ENCODE measurements at regions not wholly inside any gene's neighbourhood (a gene's known extent, or its start where the extent isn't known, plus 50 kb on each side); places are given as distances from the start of the nearest gene placed in this dataset.

DNA sequence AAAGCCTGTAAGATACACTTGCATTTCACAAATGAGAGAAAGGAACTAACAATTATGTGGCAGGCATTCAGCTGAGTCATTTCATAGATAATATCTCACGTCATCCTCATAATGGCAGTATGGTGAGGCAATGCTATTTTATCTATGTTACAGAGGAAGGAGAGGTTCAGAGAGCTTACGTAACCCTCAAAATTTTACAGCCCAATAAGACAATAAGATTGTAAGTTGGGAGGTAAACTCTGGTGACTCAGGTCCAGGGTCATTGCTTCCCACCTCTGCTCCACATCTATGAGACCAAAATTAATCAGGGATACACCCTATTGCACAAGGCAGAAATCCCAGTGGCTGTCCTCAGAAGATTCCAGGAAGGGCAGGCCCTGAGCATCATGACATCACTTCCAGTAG is 309.7 kb downstream of the NSG2 start:
- TF ChIP-seq, protein P1, sequence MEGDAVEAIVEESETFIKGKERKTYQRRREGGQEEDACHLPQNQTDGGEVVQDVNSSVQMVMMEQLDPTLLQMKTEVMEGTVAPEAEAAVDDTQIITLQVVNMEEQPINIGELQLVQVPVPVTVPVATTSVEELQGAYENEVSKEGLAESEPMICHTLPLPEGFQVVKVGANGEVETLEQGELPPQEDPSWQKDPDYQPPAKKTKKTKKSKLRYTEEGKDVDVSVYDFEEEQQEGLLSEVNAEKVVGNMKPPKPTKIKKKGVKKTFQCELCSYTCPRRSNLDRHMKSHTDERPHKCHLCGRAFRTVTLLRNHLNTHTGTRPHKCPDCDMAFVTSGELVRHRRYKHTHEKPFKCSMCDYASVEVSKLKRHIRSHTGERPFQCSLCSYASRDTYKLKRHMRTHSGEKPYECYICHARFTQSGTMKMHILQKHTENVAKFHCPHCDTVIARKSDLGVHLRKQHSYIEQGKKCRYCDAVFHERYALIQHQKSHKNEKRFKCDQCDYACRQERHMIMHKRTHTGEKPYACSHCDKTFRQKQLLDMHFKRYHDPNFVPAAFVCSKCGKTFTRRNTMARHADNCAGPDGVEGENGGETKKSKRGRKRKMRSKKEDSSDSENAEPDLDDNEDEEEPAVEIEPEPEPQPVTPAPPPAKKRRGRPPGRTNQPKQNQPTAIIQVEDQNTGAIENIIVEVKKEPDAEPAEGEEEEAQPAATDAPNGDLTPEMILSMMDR (IDR thresholded peaks at IDR 0.05): no peak

DNA sequence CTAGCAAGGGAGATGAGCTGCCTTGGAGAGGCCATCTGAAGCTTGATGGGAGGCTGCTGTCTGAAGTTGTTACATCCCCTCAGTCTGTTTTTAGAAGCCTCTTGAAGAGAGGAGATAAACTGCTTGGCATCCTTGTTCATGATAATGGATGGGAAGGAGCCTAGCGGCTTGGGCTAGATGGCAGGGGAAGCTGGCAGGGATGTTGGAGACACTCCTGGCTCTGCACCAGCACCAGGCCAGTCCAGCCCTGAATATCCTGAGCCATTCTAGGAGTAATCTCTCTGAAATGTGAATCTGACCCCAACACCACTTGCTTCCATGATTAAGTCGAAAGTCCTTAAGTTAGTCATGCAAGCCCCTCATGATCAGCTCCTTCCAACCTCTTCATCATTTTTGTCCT is 310.5 kb downstream of the NSG2 start:
- TF ChIP-seq, protein P1 (IDR thresholded peaks at IDR 0.05): no peak

DNA sequence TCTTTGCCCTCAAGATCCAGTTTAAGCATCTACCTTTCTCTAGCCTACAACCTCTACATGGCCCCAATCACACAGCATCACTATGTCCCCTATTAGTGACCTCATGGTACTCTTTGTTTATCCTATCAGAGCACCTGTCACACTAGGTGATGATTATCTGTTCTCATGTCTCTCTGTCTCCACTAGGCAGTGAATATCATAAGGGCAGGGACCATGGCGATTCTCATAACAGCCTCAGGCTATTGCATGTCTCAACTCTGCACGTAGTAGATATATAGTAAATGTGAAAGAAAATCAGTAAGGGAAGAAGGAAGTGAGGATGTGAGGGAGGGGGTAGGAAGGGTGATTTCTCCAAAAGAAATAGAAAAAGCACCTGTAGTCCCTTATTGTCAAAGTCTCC is 311.0 kb downstream of the NSG2 start:
- TF ChIP-seq, protein P1 (IDR thresholded peaks at IDR 0.05): no peak

DNA sequence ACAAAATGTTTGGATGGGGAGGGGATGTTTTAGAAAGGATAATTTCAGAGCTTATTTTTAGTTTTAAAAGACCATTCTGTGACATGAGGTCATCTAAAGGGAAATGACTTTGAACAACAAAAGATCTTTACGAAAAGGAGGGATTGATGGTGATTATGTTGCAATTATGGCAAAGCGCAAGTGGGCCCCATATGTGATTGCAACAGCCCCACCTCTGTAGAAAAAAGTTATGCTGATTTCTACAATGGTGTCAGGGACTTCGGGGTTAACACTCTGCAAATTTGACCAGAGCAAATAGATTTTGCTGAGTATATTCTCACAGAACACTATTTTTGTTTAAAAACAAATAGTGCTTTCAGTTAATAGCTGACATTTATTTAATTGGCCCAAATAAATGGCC is 312.8 kb downstream of the NSG2 start:
- TF ChIP-seq, protein P1 (IDR thresholded peaks at IDR 0.05): no peak

DNA sequence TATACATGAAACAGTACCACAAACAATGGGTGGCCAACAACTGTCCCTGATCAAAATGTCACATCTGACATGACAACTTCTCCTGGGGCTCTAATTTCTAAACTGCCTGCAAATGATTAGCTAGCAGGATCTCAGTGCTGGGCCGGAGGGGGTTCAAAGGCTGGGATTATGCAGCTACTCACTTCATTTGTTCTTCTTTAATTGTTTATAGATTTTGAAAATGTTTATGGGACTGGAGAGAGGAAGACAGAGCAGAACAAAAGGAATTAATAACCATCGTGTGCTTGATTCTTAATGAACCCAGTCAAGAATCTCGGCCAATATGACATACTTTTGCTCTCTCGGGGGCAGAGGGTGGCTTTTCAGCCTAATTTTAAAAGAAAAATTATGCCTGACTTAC is 313.6 kb downstream of the NSG2 start:
- TF ChIP-seq, protein P1 (IDR thresholded peaks at IDR 0.05): no peak

DNA sequence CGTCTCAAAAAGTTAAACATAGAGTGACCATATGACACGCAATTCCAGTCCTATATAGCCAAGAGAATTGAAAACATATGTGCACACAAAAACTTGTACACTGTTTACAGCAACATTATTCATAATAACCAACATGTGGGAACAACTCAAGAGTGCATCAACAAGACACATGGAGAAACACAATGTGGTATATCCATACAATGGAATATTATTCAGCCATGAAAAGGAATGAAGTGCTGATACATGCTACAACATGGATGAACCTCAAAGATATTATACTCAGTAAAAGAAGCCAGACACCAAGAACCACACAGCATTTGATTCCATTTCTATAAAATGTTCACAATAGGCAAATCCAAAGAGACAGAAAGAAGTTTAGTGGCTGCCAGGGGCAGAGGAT is 317.0 kb downstream of the NSG2 start:
- TF ChIP-seq, protein P1 (IDR thresholded peaks at IDR 0.05): no peak

DNA sequence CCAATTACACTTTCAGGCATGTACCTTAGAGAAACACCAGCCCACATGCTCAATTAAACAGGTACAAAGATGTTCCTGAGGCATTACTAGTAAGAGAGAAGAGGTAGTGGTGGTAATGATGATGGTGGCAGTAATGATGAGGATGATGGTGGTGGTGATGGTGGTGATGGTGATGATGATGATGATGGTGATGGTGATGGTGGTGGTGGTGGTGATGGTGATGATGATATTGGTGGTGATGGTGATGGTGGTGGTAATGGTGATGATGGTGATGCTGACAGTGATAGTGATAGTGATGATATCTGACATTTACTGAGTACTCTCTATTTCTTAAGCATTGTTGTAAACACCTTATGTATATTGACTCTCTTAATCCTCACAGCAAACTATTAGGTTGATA is 318.4 kb downstream of the NSG2 start:
- TF ChIP-seq, protein P1 (IDR thresholded peaks at IDR 0.05): no peak

DNA sequence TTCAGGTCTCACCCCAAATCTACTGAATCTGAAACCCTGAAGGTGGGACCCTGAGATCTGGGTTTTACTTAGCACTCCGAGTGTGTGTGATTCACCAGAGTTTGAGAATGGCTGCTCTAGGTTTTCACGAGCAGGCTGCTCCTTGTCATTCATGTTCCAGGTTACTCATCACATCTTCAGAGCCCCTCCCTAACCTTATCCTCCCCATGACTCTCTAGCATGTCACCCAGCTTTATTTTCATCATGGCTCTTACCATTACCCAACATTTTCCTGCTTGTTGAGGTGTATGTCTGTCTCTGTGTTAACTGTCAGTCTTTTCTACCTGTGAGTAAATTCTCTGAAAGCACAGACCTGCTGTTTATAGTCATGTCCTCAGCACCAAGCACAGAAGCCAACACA is 319.2 kb downstream of the NSG2 start:
- TF ChIP-seq, protein P1 (IDR thresholded peaks at IDR 0.05): no peak

Data from LNCAP (cell line).